Prostate gland (tissue), 2 donors: ENCODE measurements at regions not wholly inside any gene's neighbourhood (a gene's known extent, or its start where the extent isn't known, plus 50 kb on each side); places are given as distances from the start of the nearest gene placed in this dataset.

ENCODE experiments used
- POLR2A ChIP-seq: fragments of 450-650 bp; IDR thresholded peaks from one replicate; pipeline ENCODE4 v1.6.1; 2016; ENCODE audit warnings: antibody characterized with exemption, mild to moderate bottlenecking
- TF ChIP-seq, protein P1 (sequence below), 4 experiments: fragments of 200-600 bp in 2 of 4; fragments of 450-650 bp in 2 of 4; sonication (generic) in 2 of 4; IDR thresholded peaks; 1 replicate in 3 of 4; 2 replicates in 1 of 4; pipeline ENCODE4 v1.5.1; 2016 to 2019; ENCODE audit warnings: antibody characterized with exemption in 4 of 4, mild to moderate bottlenecking in 2 of 4, moderate library complexity in 2 of 4

DNA sequence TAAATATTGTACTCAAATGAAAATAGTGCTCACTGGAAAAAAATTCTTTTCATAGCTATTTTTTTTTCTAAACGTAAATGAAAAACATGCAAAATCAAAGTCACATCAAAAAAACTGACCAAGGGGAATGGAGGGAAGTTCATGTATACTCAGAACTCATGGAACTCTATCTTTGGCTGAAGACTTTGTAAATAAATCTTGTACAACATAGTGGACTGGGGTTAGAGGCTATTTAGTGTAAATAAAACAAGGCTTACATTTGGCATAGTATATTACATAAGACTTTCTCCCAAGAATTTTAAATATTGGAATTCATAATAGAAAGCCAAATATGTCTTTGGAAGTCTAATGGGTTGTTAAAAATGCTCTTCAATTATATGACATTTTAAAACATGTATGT, 59.8 kb upstream of the PDE5A start:
- TF ChIP-seq, protein P1, sequence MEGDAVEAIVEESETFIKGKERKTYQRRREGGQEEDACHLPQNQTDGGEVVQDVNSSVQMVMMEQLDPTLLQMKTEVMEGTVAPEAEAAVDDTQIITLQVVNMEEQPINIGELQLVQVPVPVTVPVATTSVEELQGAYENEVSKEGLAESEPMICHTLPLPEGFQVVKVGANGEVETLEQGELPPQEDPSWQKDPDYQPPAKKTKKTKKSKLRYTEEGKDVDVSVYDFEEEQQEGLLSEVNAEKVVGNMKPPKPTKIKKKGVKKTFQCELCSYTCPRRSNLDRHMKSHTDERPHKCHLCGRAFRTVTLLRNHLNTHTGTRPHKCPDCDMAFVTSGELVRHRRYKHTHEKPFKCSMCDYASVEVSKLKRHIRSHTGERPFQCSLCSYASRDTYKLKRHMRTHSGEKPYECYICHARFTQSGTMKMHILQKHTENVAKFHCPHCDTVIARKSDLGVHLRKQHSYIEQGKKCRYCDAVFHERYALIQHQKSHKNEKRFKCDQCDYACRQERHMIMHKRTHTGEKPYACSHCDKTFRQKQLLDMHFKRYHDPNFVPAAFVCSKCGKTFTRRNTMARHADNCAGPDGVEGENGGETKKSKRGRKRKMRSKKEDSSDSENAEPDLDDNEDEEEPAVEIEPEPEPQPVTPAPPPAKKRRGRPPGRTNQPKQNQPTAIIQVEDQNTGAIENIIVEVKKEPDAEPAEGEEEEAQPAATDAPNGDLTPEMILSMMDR (IDR thresholded peaks at IDR 0.05) = no peak
- no peak for TF ChIP-seq POLR2A
